SK-N-SH treated with all-trans-retinoic acid at 6 μM for 48 hours (cell line): ENCODE measurements at regions not wholly inside any gene's neighbourhood (a gene's known extent, or its start where the extent isn't known, plus 50 kb on each side); places are given as distances from the start of the nearest gene placed in this dataset.

Experiments used
- ESRRG ChIP-seq: fragments of 250-450 bp; sonication (Bioruptor Pico); IDR thresholded peaks from 2 replicates; pipeline ENCODE4 v1.6.1; 2021; ENCODE audit warnings: mild to moderate bottlenecking
- TCF4 ChIP-seq: fragments of 250-450 bp; sonication (Bioruptor Pico); IDR thresholded peaks from 2 replicates; pipeline ENCODE4 v1.8.0; 2021; ENCODE audit warnings: mild to moderate bottlenecking, moderate library complexity, borderline replicate concordance

- no peak for TF ChIP-seq TCF4
- no peak for TF ChIP-seq ESRRG (CRISPR knock-in tag)
These were observed 322.1 kb downstream of the PYDC2 start for GRCh38 chr3:191783024-191783423.
